ENCODE measurements at regions not wholly inside any gene's neighbourhood (a gene's known extent, or its start where the extent isn't known, plus 50 kb on each side); places are given as distances from the start of the nearest gene placed in this dataset.

GRCh38 chr4:81912376-81913030, 440.8 kb upstream of the RASGEF1B start:
- ChIA-PET RAD21 (ENCODE audit: unreplicated experiment) (no interaction called here), SMC1A (ENCODE audit: uncharacterized antibody, unreplicated experiment) (interaction anchor here (1.0 kb wide), 1 partner anchor 445 kb away, joined by 5 read pairs; no protein-coding TSS in a partner anchor), POLR2A (no interaction called here), CTCF (interaction anchor here (0.7 to 2.5 kb wide), 12 partner anchors 7 to 445 kb away, joined by 3 to 11 read pairs (median 3); no protein-coding TSS in a partner anchor)
- Histone ChIP-seq H3K9me3 (replicated peaks; ENCODE audit: control insufficient read depth, insufficient read depth, low read length) (no peaks in the 10 kb centered on the region), H3K4me1 (ENCODE audit: control insufficient read depth, insufficient read depth, low read length) (no peaks in the 10 kb centered on the region), H3K27ac (ENCODE audit: control insufficient read depth, insufficient read depth) (no peak overlapping the region), H3K27me3 (replicated peaks in 1 of 2; ENCODE audit: control insufficient read depth in 2 of 2, insufficient read depth in 2 of 2, low read length in 1 of 2) (no peaks in the 10 kb centered on the region), H3K36me3 (ENCODE audit: control insufficient read depth in 2 of 2, insufficient read depth in 2 of 2, low read length in 1 of 2) (no peaks in the 10 kb centered on the region), H3K4me2 (ENCODE audit: control insufficient read depth, insufficient read depth) (no peak overlapping the region), H3K79me2 (ENCODE audit: control insufficient read depth, insufficient read depth, low read length) (no peaks in the 10 kb centered on the region), H4K20me1 (ENCODE audit: control insufficient read depth, insufficient read depth) (no peaks in the 10 kb centered on the region), H3K9ac (ENCODE audit: control insufficient read depth, insufficient read depth, low read length) (no peak overlapping the region), H2AFZ (ENCODE audit: control insufficient read depth, low read depth, low read length) (no peak overlapping the region), H3K4me3 (no peak overlapping the region)
- in situ Hi-C loops (cut with MboI) (no loop called here), intact Hi-C loops (cut with micrococcal nuclease; ENCODE audit: unreplicated experiment) (loop anchor here (5.0 kb wide), 1 partner anchor 290 kb away; no protein-coding TSS in a partner anchor)
- DNase-seq (ENCODE audit: low read depth, low spot score), result no peak
- no peak for ATAC-seq
- TF ChIP-seq SIX5 (IDR thresholded peaks at IDR 0.05; ENCODE audit: low read depth, low read length, severe bottlenecking), result no peak
- TF ChIP-seq LARP7 (IDR thresholded peaks at IDR 0.05), result no peak
- no peak for TF ChIP-seq MEF2A (IDR thresholded peaks at IDR 0.05; ENCODE audit: insufficient read depth, low read depth, low read length)
- TF ChIP-seq ATF2 (IDR thresholded peaks at IDR 0.05; ENCODE audit: low read length), result no peak
- TF ChIP-seq SMAD5 (IDR thresholded peaks at IDR 0.05; ENCODE audit: low read depth), result no peak
- no peak for TF ChIP-seq ZBTB11 (CRISPR knock-in tag; IDR thresholded peaks at IDR 0.05)
- no peak for TF ChIP-seq MXI1 (IDR thresholded peaks at IDR 0.05; ENCODE audit: low read depth, low read length)
- TF ChIP-seq BCLAF1 (IDR thresholded peaks at IDR 0.05), result no peak
- TF ChIP-seq ATF3 (IDR thresholded peaks at IDR 0.05; ENCODE audit: borderline replicate concordance, extremely low read depth, low read depth, low read length), result no peak
- no peak for FAIRE-seq
- WGBS (ENCODE audit: insufficient coverage, insufficient replicate concordance, low lambda C conversion rate, missing lambda C conversion rate), result 4% methylated on average over 1 of the region's 1 CpG
- BruUV-seq (replicated peaks), result no TSS peak

Measured in GM12878 (cell line).